H1 (cell line): ENCODE measurements at regions not wholly inside any gene's neighbourhood (a gene's known extent, or its start where the extent isn't known, plus 50 kb on each side); places are given as distances from the start of the nearest gene placed in this dataset.
A peak's percentile ranks its signal among the peaks of the same experiment; 100 is the strongest.

Experiments used
- CTCF ChIA-PET: fragments of 300-600 bp; sonication (Branson Sonifier 250); formaldehyde crosslinking; loops from one replicate; lab custom pipeline; 2021; ENCODE audit not compliant: partially characterized antibody; lab: Charles Lee
- POLR2A ChIA-PET: fragments of 300-600 bp; sonication (Branson Sonifier 250); formaldehyde crosslinking; loops from one replicate; lab custom pipeline; 2021; ENCODE audit warnings: inconsistent platforms; ENCODE audit not compliant: partially characterized antibody; lab: Charles Lee
- DNase-seq, 2 experiments: peaks; one replicate each; pipeline versions ENCODE4 v3.0.0 to v3.0.0-alpha.2; 2010 to 2022; ENCODE audit warnings: low spot score in 2 of 2, low read depth in 1 of 2, mixed read lengths in 1 of 2
- FAIRE-seq: peaks from 2 replicates; lab custom pipeline; 2011; peaks lifted over from hg19 to GRCh38; lab: Jason Lieb, UNC
- H2AFZ ChIP-seq: 2 replicates; pipeline ENCODE4 v1.8.1; 2012; ENCODE audit warnings: low read length, inconsistent platforms
- H2AK5ac ChIP-seq: 2 replicates; pipeline ENCODE4 v1.6.1; 2013; ENCODE audit warnings: low read depth, low read length
- H2BK120ac ChIP-seq: replicated peaks from 2 replicates; pipeline ENCODE3; 2013; ENCODE audit warnings: low read depth, low read length, inconsistent platforms
- H2BK12ac ChIP-seq: 2 replicates; pipeline ENCODE4 v1.6.1; 2013; ENCODE audit warnings: low read depth, low read length
- H2BK15ac ChIP-seq: 2 replicates; pipeline ENCODE4 v1.6.1; 2013; ENCODE audit warnings: low read length
- H2BK20ac ChIP-seq: 2 replicates; pipeline ENCODE4 v1.6.1; 2013; ENCODE audit warnings: low read length
- H2BK5ac ChIP-seq: 2 replicates; pipeline ENCODE4 v1.6.1; 2013; ENCODE audit warnings: low read depth, low read length
- H3K14ac ChIP-seq: 2 replicates; pipeline ENCODE4 v1.6.1; 2013; ENCODE audit warnings: inconsistent platforms; ENCODE audit not compliant: insufficient read length
- H3K18ac ChIP-seq: 2 replicates; pipeline ENCODE4 v1.6.1; 2013; ENCODE audit warnings: low read length; ENCODE audit errors: extremely low read depth
- H3K23ac ChIP-seq: 2 replicates; pipeline ENCODE4 v1.6.1; 2013; ENCODE audit warnings: inconsistent platforms; ENCODE audit not compliant: insufficient read length
- H3K23me2 ChIP-seq: 2 replicates; pipeline ENCODE4 v1.6.1; 2013; ENCODE audit warnings: low read depth, low read length
- H3K27ac ChIP-seq: 2 replicates; pipeline ENCODE4 v1.6.1; 2011; ENCODE audit warnings: low read depth, low read length, inconsistent platforms
- H3K27me3 ChIP-seq, 4 experiments: replicated peaks in 1 of 4; 1 replicate in 1 of 4; 2 replicates in 3 of 4; pipeline versions ENCODE4 v1.6.1 to v1.8.1; 2011 to 2013; ENCODE audit warnings: low read length in 3 of 4, mild to moderate bottlenecking in 3 of 4, inconsistent platforms in 2 of 4, mixed read lengths in 2 of 4, moderate library complexity in 1 of 4; ENCODE audit not compliant: control insufficient read depth in 3 of 4, insufficient read depth in 3 of 4; ENCODE audit errors: extremely low read depth in 1 of 4
- H3K36me3 ChIP-seq, 4 experiments: 2 replicates each; pipeline versions ENCODE4 v1.6.1 to v1.8.1; 2011 to 2013; ENCODE audit warnings: mild to moderate bottlenecking in 4 of 4, low read length in 3 of 4, moderate library complexity in 2 of 4, control low read depth in 1 of 4, inconsistent platforms in 1 of 4; ENCODE audit not compliant: insufficient read depth in 4 of 4, control insufficient read depth in 2 of 4
- H3K4ac ChIP-seq: replicated peaks from 2 replicates; pipeline ENCODE3; 2013; ENCODE audit warnings: low read length, low read depth, mixed read lengths, inconsistent platforms; ENCODE audit not compliant: insufficient read length
- H3K4me1 ChIP-seq, 4 experiments: replicated peaks in 1 of 4; 1 replicate in 1 of 4; 2 replicates in 3 of 4; pipeline versions ENCODE4 v1.6.1 to v1.8.1; 2011 to 2013; ENCODE audit warnings: low read length in 3 of 4, inconsistent platforms in 2 of 4, mixed read lengths in 1 of 4; ENCODE audit not compliant: insufficient read depth in 4 of 4, control insufficient read depth in 3 of 4
- H3K4me2 ChIP-seq, 2 experiments: 2 replicates each; pipeline versions ENCODE4 v1.6.1 to v1.8.1; 2011 to 2013; ENCODE audit warnings: low read depth in 2 of 2, low read length in 2 of 2, control low read depth in 1 of 2, inconsistent platforms in 1 of 2, mild to moderate bottlenecking in 1 of 2; ENCODE audit not compliant: insufficient read depth in 1 of 2
- H3K4me3 ChIP-seq, 4 experiments: fragments of 200-600, 300-600 bp in 1 of 4; sonication (generic), shearing (Covaris generic), sonication (Bioruptor Twin) in 1 of 4; 2 replicates each; pipeline versions ENCODE4 v1.5.1 to v1.8.1; 2011 to 2016; ENCODE audit warnings: low read length in 4 of 4, low read depth in 3 of 4, control low read depth in 2 of 4, inconsistent platforms in 2 of 4, mild to moderate bottlenecking in 2 of 4, mixed read lengths in 1 of 4, moderate library complexity in 1 of 4; ENCODE audit not compliant: insufficient read depth in 2 of 4; ENCODE audit errors: extremely low read depth in 1 of 4
- H3K56ac ChIP-seq: replicated peaks from 2 replicates; pipeline ENCODE3; 2013; ENCODE audit warnings: low read depth, mild to moderate bottlenecking, mixed read lengths, low read length, inconsistent platforms; ENCODE audit not compliant: insufficient read length
- H3K79me1 ChIP-seq: 2 replicates; pipeline ENCODE4 v1.6.1; 2013; ENCODE audit warnings: low read depth, low read length, control low read depth
- H3K79me2 ChIP-seq, 2 experiments: 2 replicates each; pipeline versions ENCODE4 v1.6.1 to v1.8.1; 2012 to 2013; ENCODE audit warnings: low read length in 2 of 2, mild to moderate bottlenecking in 2 of 2, inconsistent platforms in 1 of 2; ENCODE audit not compliant: insufficient read depth in 2 of 2, control insufficient read depth in 1 of 2
- H3K9ac ChIP-seq, 4 experiments: replicated peaks in 1 of 4; 1 replicate in 1 of 4; 2 replicates in 3 of 4; pipeline versions ENCODE4 v1.6.1 to v1.8.1; 2011 to 2013; ENCODE audit warnings: low read depth in 3 of 4, low read length in 3 of 4, control low read depth in 2 of 4, mild to moderate bottlenecking in 2 of 4, moderate library complexity in 2 of 4, inconsistent platforms in 1 of 4; ENCODE audit errors: extremely low read depth in 1 of 4
- H3K9me3 ChIP-seq, 2 experiments: 2 replicates each; pipeline versions ENCODE4 v1.6.1 to v1.8.1; 2012 to 2013; ENCODE audit warnings: mild to moderate bottlenecking in 2 of 2, moderate library complexity in 2 of 2, control low read depth in 1 of 2, inconsistent platforms in 1 of 2, low read depth in 1 of 2, low read length in 1 of 2, mixed read lengths in 1 of 2; ENCODE audit not compliant: insufficient read depth in 2 of 2
- H4K20me1 ChIP-seq, 2 experiments: replicated peaks in 1 of 2; 2 replicates each; pipeline versions ENCODE3 to v1.8.1; 2011 to 2013; ENCODE audit warnings: inconsistent platforms in 2 of 2, low read length in 2 of 2, mild to moderate bottlenecking in 1 of 2; ENCODE audit not compliant: insufficient read depth in 2 of 2, control insufficient read depth in 1 of 2
- H4K5ac ChIP-seq: 2 replicates; pipeline ENCODE4 v1.6.1; 2013; ENCODE audit warnings: low read length, low read depth, mixed read lengths, inconsistent platforms; ENCODE audit not compliant: insufficient read length
- H4K8ac ChIP-seq: 2 replicates; pipeline ENCODE4 v1.8.0; 2013; ENCODE audit warnings: mild to moderate bottlenecking, moderate library complexity, low read length, inconsistent platforms; ENCODE audit not compliant: insufficient read depth; ENCODE audit errors: extremely low read depth
- H4K91ac ChIP-seq: replicated peaks from 2 replicates; pipeline ENCODE3; 2013; ENCODE audit warnings: low read length, mixed read lengths, inconsistent platforms; ENCODE audit not compliant: insufficient read length
- ATF2 ChIP-seq: IDR thresholded peaks from 2 replicates; pipeline ENCODE4 v1.6.1; 2012; ENCODE audit warnings: low read length, inconsistent platforms
- E2F6 ChIP-seq: IDR thresholded peaks from 2 replicates; pipeline ENCODE4 v1.6.1; 2012; ENCODE audit warnings: inconsistent platforms
- MAFK ChIP-seq: IDR thresholded peaks from 2 replicates; pipeline ENCODE4 v1.6.1; 2012; ENCODE audit warnings: low read depth, mild to moderate bottlenecking, improper control_type of control experiment, low read length
- PHF8 ChIP-seq: fragments of 200-600 bp; sonication (generic); conservative IDR thresholded peaks from 2 replicates; pipeline ENCODE4 v1.7.1; 2012; ENCODE audit warnings: low read depth, mild to moderate bottlenecking, inconsistent platforms, low read length, moderate library complexity
- POLR2A ChIP-seq, 2 experiments: IDR thresholded peaks; 1 replicate in 1 of 2; 2 replicates in 1 of 2; pipeline ENCODE4 v1.6.1; 2011; ENCODE audit warnings: low read depth in 2 of 2, low read length in 2 of 2, mild to moderate bottlenecking in 2 of 2; ENCODE audit errors: control extremely low read depth in 1 of 2
- POLR2AphosphoS5 ChIP-seq: IDR thresholded peaks from 2 replicates; pipeline ENCODE4 v1.6.1; 2011; ENCODE audit warnings: low read depth, low read length
- SIN3A ChIP-seq, 2 experiments: IDR thresholded peaks in 1 of 2; conservative IDR thresholded peaks in 1 of 2; 2 replicates each; pipeline ENCODE4 v1.6.1; 2011 to 2012; ENCODE audit warnings: low read length in 2 of 2, improper control_type of control experiment in 1 of 2, low read depth in 1 of 2, mild to moderate bottlenecking in 1 of 2
- SRF ChIP-seq: IDR thresholded peaks from 2 replicates; pipeline ENCODE4 v1.6.1; 2011; ENCODE audit warnings: mild to moderate bottlenecking, low read depth, low read length, moderate library complexity
- YY1 ChIP-seq: IDR thresholded peaks from 2 replicates; pipeline ENCODE4 v1.6.1; 2011; ENCODE audit warnings: low read depth, mild to moderate bottlenecking, low read length
- whole genome bisulfite sequencing, 2 experiments: shearing (Covaris generic) in 1 of 2; methylation state at CpG; one replicate each; pipeline versions ENCODE4 v1.1.6 to v1.1.7; 2013 to 2015; ENCODE audit warnings: low lambda C conversion rate in 2 of 2, mixed read lengths in 2 of 2, inconsistent platforms in 1 of 2, low coverage in 1 of 2, missing lambda C conversion rate in 1 of 2; ENCODE audit not compliant: insufficient replicate concordance in 2 of 2, insufficient coverage in 1 of 2, insufficient read length in 1 of 2; ENCODE audit errors: extremely low coverage in 1 of 2, missing lambda C conversion rate in 1 of 2; 5-methylcytosine and 5-hydroxymethylcytosine counted together

- Histone ChIP-seq H3K9me3 (no peaks in the 10 kb centered on the region), H3K23ac (no peak overlapping the region), H3K14ac (no peak overlapping the region), H3K4me3 (no peak overlapping the region), H4K20me1 (no peaks in the 10 kb centered on the region), H3K4ac (no peak overlapping the region), H3K4me1 (peaks cover 0 to 4% (median under 1%) of the 10 kb centered on the region in 4 experiments; a peak in 4 of 7 replicates), H3K4me2 (no peak overlapping the region), H3K79me2 (no peaks in the 10 kb centered on the region), H2BK12ac (no peak overlapping the region), H2BK120ac (no peak overlapping the region), H4K5ac (no peak overlapping the region), H3K27me3 (peaks cover 4 to 27% (median 23%) of the 10 kb centered on the region in 4 experiments), H4K8ac (peak overlapping the region; percentile 41; the same call in 1 of the 2 replicates), H3K27ac (no peak overlapping the region), H4K91ac (no peak overlapping the region), H2BK20ac (no peak overlapping the region), H2BK5ac (no peak overlapping the region), H3K23me2 (no peaks in the 10 kb centered on the region; the same call in 1 of the 2 replicates), H2AFZ (no peak overlapping the region), H3K18ac (no peak overlapping the region), H3K36me3 (no peaks in the 10 kb centered on the region), H2AK5ac (0 out of 2 replicates have a peak overlapping the region, but pooled peaks have one; percentile 75), H3K79me1 (no peaks in the 10 kb centered on the region), H2BK15ac (0 out of 2 replicates have a peak overlapping the region, but pooled peaks have one; percentile 61), H3K56ac (no peak overlapping the region), H3K9ac (no peak overlapping the region)
- ChIA-PET CTCF (interaction anchor here (0.6 to 1.0 kb wide), 2 partner anchors 223 to 400 kb away, joined by 3 read pairs; no protein-coding TSS in a partner anchor), POLR2A (no interaction called here)
- TF ChIP-seq POLR2A (IDR thresholded peaks at IDR 0.05; ENCODE audit: control extremely low read depth in 1 of 2, low read depth in 2 of 2, low read length in 2 of 2) (no peak), YY1 (no peak), SRF (no peak), E2F6 (no peak), SIN3A (conservative IDR thresholded peaks at IDR 0.05 in 1 of 2, IDR thresholded peaks at IDR 0.05 in 1 of 2; ENCODE audit: low read depth in 1 of 2, low read length in 2 of 2) (no peak), PHF8 (no peak), MAFK (no peak), ATF2 (no peak), POLR2AphosphoS5 (no peak)
- WGBS, 2 experiments: 86% methylated on average over 15 of the region's 16 CpGs; no CpG with 5 or more reads in 1 of the 2 experiments
- DNase-seq (no peak), FAIRE-seq (no peak)
Observed at GRCh38 chr16:86294535-86295196, 215.7 kb upstream of the FOXF1 start.
